ENCODE measurements at regions not wholly inside any gene's neighbourhood (a gene's known extent, or its start where the extent isn't known, plus 50 kb on each side); places are given as distances from the start of the nearest gene placed in this dataset.

DNA sequence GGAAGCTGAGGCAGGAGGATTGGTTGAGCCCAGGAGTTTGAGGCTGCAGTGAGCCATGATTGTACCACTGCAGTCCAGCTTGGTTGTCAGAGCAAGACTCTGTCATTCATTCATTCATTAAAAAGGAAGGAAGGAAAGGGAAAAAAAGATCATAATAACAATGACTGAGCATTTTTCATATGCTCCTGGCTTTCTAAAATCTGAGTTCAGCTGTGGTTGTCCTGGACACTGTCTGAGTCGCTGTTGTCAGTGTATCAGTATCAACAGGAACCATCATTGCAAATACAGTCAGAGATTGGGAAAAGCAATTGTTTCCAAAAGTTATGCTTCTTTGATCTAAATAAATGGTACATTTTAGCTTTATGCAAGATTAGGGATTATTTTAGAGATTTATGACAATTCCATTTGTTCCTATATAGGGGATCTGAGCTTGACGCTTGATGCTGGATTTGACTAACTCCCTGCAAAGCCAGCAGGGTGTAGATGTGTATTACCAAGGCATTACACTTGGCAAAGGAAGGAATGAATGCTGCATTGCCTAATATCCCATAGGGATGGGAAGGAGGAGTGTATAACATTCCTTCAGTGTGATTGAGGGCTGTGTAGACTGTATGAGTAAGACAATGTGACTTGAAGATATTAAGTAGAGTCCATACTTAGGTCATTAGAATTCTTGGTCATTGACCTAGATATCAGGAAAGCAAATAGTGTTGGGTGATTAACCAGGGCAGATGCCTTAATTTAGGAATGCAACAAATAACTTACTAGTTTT lies 100.2 kb downstream of the DISP1 start (continued):
- no peak for TF ChIP-seq MXI1 (IDR thresholded peaks at IDR 0.05; ENCODE audit: borderline replicate concordance, low read depth, low read length)

DNA sequence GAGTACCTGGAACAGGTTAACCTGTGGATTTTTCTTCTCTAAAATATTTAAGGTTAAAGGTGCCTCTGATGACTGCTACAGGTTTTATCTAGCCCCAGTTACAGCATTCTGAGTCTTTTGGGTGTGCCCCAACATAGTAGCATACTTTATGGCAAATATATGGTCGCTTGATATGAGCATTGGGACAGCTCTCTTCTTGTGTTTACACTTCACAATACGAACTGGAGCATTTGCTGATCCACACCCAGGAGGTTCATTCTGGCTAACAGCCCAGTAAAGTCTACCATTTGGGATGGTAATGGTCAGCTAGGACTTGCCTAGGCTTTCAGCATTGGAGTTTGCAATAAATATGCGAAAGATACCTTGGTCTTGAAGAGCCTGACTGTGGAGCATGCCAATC lies 101.3 kb downstream of the DISP1 start:
- Histone ChIP-seq H3K4me2 (ENCODE audit: low read depth, low read length) (no peak overlapping the region), H4K8ac (ENCODE audit: low read depth in 2 of 2, low read length in 2 of 2) (no peak overlapping the region), H3K79me1 (ENCODE audit: low read depth in 1 of 2, low read length in 2 of 2) (no peaks in the 10 kb centered on the region), H3K9ac (ENCODE audit: low read depth, low read length) (no peak overlapping the region), H2BK20ac (ENCODE audit: low read depth, low read length) (no peak overlapping the region), H2AK9ac (replicated peaks; ENCODE audit: low read depth, low read length, poor library complexity) (no peak overlapping the region), H2BK120ac (ENCODE audit: low read depth, low read length) (no peak overlapping the region), H3K36me3 (ENCODE audit: control insufficient read depth, insufficient read depth, low read length) (no peaks in the 10 kb centered on the region), H3K27me3 (ENCODE audit: control insufficient read depth, insufficient read depth, low read length) (no peaks in the 10 kb centered on the region), H3K23ac (ENCODE audit: low read depth, low read length) (no peak overlapping the region), H3K14ac (replicated peaks; ENCODE audit: low read depth, low read length) (no peak overlapping the region), H3K4me3 (ENCODE audit: insufficient read depth, low read depth, low read length) (no peak overlapping the region), H2AK5ac (ENCODE audit: low read depth, low read length) (no peak overlapping the region), H3K4me1 (ENCODE audit: control insufficient read depth, insufficient read depth, low read length) (peaks cover 5% of the 10 kb centered on the region), H3K27ac (ENCODE audit: insufficient read depth, low read length) (no peak overlapping the region), H3K9me1 (ENCODE audit: insufficient read depth, low read length) (no peaks in the 10 kb centered on the region; the same call in 1 of the 2 replicates), H3K18ac (ENCODE audit: low read depth, low read length) (no peak overlapping the region), H2BK5ac (ENCODE audit: low read depth, low read length, poor library complexity, severe bottlenecking) (no peak overlapping the region), H4K20me1 (ENCODE audit: insufficient read depth, low read length) (no peaks in the 10 kb centered on the region), H3K56ac (ENCODE audit: extremely low read depth, insufficient read depth, low read length) (no peak overlapping the region), H2BK15ac (ENCODE audit: low read depth, low read length) (no peak overlapping the region), H4K5ac (ENCODE audit: low read depth, low read length) (no peak overlapping the region), H3K4ac (ENCODE audit: low read depth, low read length) (no peak overlapping the region), H4K91ac (ENCODE audit: insufficient read depth, low read depth, low read length) (no peak overlapping the region), H2AFZ (replicated peaks; ENCODE audit: low read length, poor library complexity) (no peak overlapping the region), H3K9me3 (ENCODE audit: control insufficient read depth, insufficient read depth, low read length) (peaks cover 6% of the 10 kb centered on the region)
- CTCF ChIA-PET, result no interaction called here
- TF ChIP-seq BHLHE40 (IDR thresholded peaks at IDR 0.05; ENCODE audit: low read depth, low read length) (no peak), MAFK (IDR thresholded peaks at IDR 0.05; ENCODE audit: low read depth, low read length) (no peak), FOS (IDR thresholded peaks at IDR 0.05; ENCODE audit: low read depth, low read length) (no peak), MAZ (IDR thresholded peaks at IDR 0.05; ENCODE audit: borderline replicate concordance, low read depth, low read length) (no peak), SMC3 (IDR thresholded peaks at IDR 0.05; ENCODE audit: low read depth, low read length) (no peak), RFX5 (IDR thresholded peaks at IDR 0.05; ENCODE audit: low read depth, low read length) (no peak), CEBPB (IDR thresholded peaks at IDR 0.05; ENCODE audit: low read depth, low read length) (no peak)
- in situ Hi-C loops (cut with MboI; ENCODE audit: low sequenced_read_pairs) (no loop called here), intact Hi-C loops (cut with micrococcal nuclease) (loop anchor here (10.0 kb wide), 1 partner anchor 159 kb away; no protein-coding TSS in a partner anchor), dilution Hi-C loops (cut with HindIII; ENCODE audit: low sequenced_read_pairs, unreplicated experiment) (no loop called here)
- POLR2A ChIA-PET (ENCODE audit: unreplicated experiment), result no interaction called here
- WGBS, 2 experiments (ENCODE audit: extremely low coverage in 2 of 2, insufficient read length in 1 of 2), result no CpG with 5 or more reads among the region's 3 CpGs
- no TSS peak for BruUV-seq (replicated peaks)
- no peak for DNase-seq
- ATAC-seq (ENCODE audit: low read depth), result no peak
